ENCODE measurements at regions not wholly inside any gene's neighbourhood (a gene's known extent, or its start where the extent isn't known, plus 50 kb on each side); places are given as distances from the start of the nearest gene placed in this dataset.

DNA sequence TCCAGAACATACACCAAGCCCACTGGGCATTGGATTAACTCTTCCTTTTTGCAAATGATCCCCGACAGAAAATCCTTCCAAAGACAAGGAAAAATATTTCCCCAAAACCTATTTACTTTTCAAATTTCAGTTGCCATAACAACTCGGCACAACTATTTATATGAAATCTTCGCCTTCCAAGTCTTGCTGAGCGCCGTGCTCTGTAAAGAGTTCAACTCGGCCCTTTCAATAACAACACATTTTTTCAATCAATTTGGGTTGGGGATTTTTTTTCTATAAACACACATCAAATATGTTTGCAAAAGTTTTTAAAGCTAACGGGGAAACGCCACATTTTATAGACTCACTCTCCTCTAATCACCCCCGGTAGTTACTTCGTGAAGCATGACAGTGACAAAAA is 333.8 kb downstream of the MN1 start:
- TF ChIP-seq, protein P1, sequence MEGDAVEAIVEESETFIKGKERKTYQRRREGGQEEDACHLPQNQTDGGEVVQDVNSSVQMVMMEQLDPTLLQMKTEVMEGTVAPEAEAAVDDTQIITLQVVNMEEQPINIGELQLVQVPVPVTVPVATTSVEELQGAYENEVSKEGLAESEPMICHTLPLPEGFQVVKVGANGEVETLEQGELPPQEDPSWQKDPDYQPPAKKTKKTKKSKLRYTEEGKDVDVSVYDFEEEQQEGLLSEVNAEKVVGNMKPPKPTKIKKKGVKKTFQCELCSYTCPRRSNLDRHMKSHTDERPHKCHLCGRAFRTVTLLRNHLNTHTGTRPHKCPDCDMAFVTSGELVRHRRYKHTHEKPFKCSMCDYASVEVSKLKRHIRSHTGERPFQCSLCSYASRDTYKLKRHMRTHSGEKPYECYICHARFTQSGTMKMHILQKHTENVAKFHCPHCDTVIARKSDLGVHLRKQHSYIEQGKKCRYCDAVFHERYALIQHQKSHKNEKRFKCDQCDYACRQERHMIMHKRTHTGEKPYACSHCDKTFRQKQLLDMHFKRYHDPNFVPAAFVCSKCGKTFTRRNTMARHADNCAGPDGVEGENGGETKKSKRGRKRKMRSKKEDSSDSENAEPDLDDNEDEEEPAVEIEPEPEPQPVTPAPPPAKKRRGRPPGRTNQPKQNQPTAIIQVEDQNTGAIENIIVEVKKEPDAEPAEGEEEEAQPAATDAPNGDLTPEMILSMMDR (IDR thresholded peaks at IDR 0.05; ENCODE audit: low read depth, low read length), result no peak
- no peak for TF ChIP-seq EZH2phosphoT487 (IDR thresholded peaks at IDR 0.05; ENCODE audit: low read depth)
